DND-41 (cell line): ENCODE measurements at regions not wholly inside any gene's neighbourhood (a gene's known extent, or its start where the extent isn't known, plus 50 kb on each side); places are given as distances from the start of the nearest gene placed in this dataset.

Source experiments
- ATAC-seq: fragments of 200-7000 bp; cut with Tn5 transposase; 3 replicates; pipeline ENCODE4 v1.9.1; 2021; ENCODE audit warnings: low read depth; ENCODE audit not compliant: insufficient read depth
- DNase-seq: peaks from one replicate; pipeline ENCODE4 v3.0.0-alpha.2; 2020
- H2AFZ ChIP-seq: 2 replicates; pipeline ENCODE4 v1.6.0; 2012; ENCODE audit warnings: low read depth, low read length
- H3K27ac ChIP-seq: 2 replicates; pipeline ENCODE4 v1.5.1; 2012; ENCODE audit warnings: low read length, inconsistent platforms
- H3K27me3 ChIP-seq: fragments of 200-600 bp; sonication (generic); 2 replicates; pipeline ENCODE4 v1.6.0; 2012; ENCODE audit warnings: low read length, mild to moderate bottlenecking, inconsistent platforms; ENCODE audit not compliant: insufficient read depth, poor library complexity
- H3K36me3 ChIP-seq: 2 replicates; pipeline ENCODE4 v1.5.1; 2012; ENCODE audit warnings: low read length, inconsistent platforms; ENCODE audit not compliant: insufficient read depth
- H3K4me1 ChIP-seq: 2 replicates; pipeline ENCODE4 v1.5.1; 2012; ENCODE audit warnings: mild to moderate bottlenecking, low read length; ENCODE audit not compliant: insufficient read depth
- H3K4me2 ChIP-seq: 2 replicates; pipeline ENCODE4 v1.6.0; 2012; ENCODE audit warnings: mild to moderate bottlenecking, moderate library complexity, low read length, inconsistent platforms; ENCODE audit not compliant: insufficient read depth
- H3K4me3 ChIP-seq, 2 experiments: fragments of 200-600 bp in 1 of 2; shearing (Covaris generic) in 1 of 2; 2 replicates each; pipeline ENCODE4 v1.5.1; 2012 to 2016; ENCODE audit warnings: inconsistent platforms in 2 of 2, low read length in 2 of 2, mild to moderate bottlenecking in 2 of 2, low read depth in 1 of 2, moderate library complexity in 1 of 2
- H3K79me2 ChIP-seq: 2 replicates; pipeline ENCODE4 v1.6.0; 2012; ENCODE audit warnings: low read length, inconsistent platforms; ENCODE audit not compliant: insufficient read depth
- H3K9ac ChIP-seq: 2 replicates; pipeline ENCODE4 v1.6.0; 2012; ENCODE audit warnings: low read depth, mild to moderate bottlenecking, inconsistent platforms, low read length, moderate library complexity
- H3K9me3 ChIP-seq: 2 replicates; pipeline ENCODE4 v1.5.1; 2012; ENCODE audit warnings: low read length, moderate library complexity, mild to moderate bottlenecking, inconsistent platforms; ENCODE audit not compliant: insufficient read depth, severe bottlenecking
- H4K20me1 ChIP-seq: 2 replicates; pipeline ENCODE4 v1.6.0; 2012; ENCODE audit warnings: low read length; ENCODE audit not compliant: insufficient read depth
- EZH2 ChIP-seq: IDR thresholded peaks from 3 replicates; pipeline ENCODE4 v1.6.1; 2012; ENCODE audit warnings: borderline replicate concordance, low read depth, mild to moderate bottlenecking, moderate library complexity, low read length, inconsistent platforms; ENCODE audit not compliant: severe bottlenecking
- TF ChIP-seq, protein P1 (sequence below): IDR thresholded peaks from 2 replicates; pipeline ENCODE4 v1.5.1; 2012; ENCODE audit warnings: borderline replicate concordance, low read length, moderate library complexity, mild to moderate bottlenecking; ENCODE audit not compliant: poor library complexity, severe bottlenecking; ENCODE audit errors: extremely low read depth

DNA sequence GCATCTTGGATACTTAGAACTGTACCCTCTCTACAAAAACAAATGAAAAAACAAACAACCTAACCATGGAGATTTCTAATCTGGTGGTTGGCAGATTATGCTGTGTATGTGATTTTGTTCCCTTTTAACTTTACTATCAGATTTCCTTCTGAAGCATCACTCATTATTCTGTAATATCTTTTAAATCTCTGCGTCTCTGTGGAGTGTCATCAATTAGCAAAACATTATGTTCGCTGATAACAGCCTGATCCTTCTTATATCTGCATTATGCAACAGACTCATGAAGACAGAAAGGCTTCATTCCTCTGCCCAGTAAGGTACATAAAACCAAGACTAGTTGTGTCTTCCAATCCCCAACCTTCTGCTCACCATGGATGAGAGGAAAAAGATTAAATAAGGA lies 110.3 kb upstream of the PDE5A start:
- H4K20me1 ChIP-seq, result no peaks in the 10 kb centered on the region
- H3K36me3 ChIP-seq, result no peaks in the 10 kb centered on the region
- TF ChIP-seq, protein P1, sequence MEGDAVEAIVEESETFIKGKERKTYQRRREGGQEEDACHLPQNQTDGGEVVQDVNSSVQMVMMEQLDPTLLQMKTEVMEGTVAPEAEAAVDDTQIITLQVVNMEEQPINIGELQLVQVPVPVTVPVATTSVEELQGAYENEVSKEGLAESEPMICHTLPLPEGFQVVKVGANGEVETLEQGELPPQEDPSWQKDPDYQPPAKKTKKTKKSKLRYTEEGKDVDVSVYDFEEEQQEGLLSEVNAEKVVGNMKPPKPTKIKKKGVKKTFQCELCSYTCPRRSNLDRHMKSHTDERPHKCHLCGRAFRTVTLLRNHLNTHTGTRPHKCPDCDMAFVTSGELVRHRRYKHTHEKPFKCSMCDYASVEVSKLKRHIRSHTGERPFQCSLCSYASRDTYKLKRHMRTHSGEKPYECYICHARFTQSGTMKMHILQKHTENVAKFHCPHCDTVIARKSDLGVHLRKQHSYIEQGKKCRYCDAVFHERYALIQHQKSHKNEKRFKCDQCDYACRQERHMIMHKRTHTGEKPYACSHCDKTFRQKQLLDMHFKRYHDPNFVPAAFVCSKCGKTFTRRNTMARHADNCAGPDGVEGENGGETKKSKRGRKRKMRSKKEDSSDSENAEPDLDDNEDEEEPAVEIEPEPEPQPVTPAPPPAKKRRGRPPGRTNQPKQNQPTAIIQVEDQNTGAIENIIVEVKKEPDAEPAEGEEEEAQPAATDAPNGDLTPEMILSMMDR, result no peak
- no peak for TF ChIP-seq EZH2
- no peaks in the 10 kb centered on the region for H3K79me2 ChIP-seq
- H3K4me2 ChIP-seq, result no peak overlapping the region
- no peaks in the 10 kb centered on the region for H3K4me1 ChIP-seq
- H3K9ac ChIP-seq, result no peak overlapping the region
- DNase-seq (no peak), ATAC-seq (no peak)
- H3K27ac ChIP-seq, result no peak overlapping the region
- no peaks in the 10 kb centered on the region for H3K27me3 ChIP-seq
- no peaks in the 10 kb centered on the region for H3K9me3 ChIP-seq
- no peak overlapping the region for H3K4me3 ChIP-seq
- no peak overlapping the region for H2AFZ ChIP-seq

DNA sequence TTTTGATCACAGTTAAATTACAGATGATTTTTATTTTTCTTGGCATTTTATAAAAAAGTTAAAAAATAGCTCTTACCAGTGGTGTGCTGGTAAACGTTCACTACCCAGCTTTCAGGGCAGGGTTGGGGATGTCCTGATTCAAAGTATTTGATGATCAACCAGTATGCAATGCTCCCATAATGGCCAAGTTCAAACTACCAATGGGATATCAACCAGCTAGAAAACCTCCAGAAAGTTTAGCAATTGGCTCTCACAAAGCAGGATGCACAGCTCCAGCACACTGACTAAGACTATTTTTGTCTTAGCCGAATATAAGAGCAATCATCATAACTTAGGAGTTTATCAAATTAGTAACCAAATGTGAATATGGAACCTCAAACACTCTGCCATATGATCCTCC lies 108.0 kb upstream of the PDE5A start:
- Histone ChIP-seq H3K36me3 (no peaks in the 10 kb centered on the region), H3K4me3 (no peak overlapping the region), H3K9me3 (no peaks in the 10 kb centered on the region), H3K27ac (no peak overlapping the region), H4K20me1 (no peaks in the 10 kb centered on the region), H3K27me3 (no peaks in the 10 kb centered on the region), H3K4me1 (no peaks in the 10 kb centered on the region), H3K79me2 (no peaks in the 10 kb centered on the region), H2AFZ (no peak overlapping the region), H3K4me2 (no peak overlapping the region), H3K9ac (no peak overlapping the region)
- ATAC-seq, result no peak
- DNase-seq, result no peak
- no peak for TF ChIP-seq EZH2
- TF ChIP-seq, protein P1, result no peak

DNA sequence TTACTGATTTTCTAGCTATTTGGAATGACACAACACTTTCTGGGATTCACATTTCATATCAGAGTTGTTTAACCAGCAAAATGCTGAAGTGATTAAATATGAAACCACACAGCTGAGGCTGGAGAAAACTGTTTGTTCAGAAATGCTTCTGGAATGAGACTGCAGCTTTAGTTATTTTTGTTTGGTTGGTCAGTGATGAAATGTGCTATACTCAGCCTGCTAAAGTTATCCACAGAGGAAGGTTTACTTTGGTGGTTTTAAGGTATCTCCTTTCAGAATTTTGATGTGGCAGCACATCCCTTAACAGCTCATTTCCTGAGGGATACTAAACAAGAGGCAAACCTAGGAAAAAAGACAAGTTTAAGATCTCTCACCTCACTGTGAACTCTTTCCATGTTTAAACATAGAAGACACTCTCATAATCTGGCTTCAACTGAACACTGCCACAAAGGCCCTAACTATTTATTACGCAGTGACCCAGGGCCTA lies 106.6 kb upstream of the PDE5A start:
- H3K79me2 ChIP-seq, result no peaks in the 10 kb centered on the region
- TF ChIP-seq EZH2, result no peak
- TF ChIP-seq, protein P1, result no peak
- no peaks in the 10 kb centered on the region for H4K20me1 ChIP-seq
- no peak overlapping the region for H3K27ac ChIP-seq
- no peak overlapping the region for H3K4me2 ChIP-seq
- H3K9me3 ChIP-seq, result no peaks in the 10 kb centered on the region
- no peak overlapping the region for H3K4me3 ChIP-seq
- H3K36me3 ChIP-seq, result no peaks in the 10 kb centered on the region
- H2AFZ ChIP-seq, result no peak overlapping the region
- H3K4me1 ChIP-seq, result no peaks in the 10 kb centered on the region
- DNase-seq, result no peak
- ATAC-seq, result no peak
- H3K9ac ChIP-seq, result no peak overlapping the region
- H3K27me3 ChIP-seq, result no peaks in the 10 kb centered on the region

DNA sequence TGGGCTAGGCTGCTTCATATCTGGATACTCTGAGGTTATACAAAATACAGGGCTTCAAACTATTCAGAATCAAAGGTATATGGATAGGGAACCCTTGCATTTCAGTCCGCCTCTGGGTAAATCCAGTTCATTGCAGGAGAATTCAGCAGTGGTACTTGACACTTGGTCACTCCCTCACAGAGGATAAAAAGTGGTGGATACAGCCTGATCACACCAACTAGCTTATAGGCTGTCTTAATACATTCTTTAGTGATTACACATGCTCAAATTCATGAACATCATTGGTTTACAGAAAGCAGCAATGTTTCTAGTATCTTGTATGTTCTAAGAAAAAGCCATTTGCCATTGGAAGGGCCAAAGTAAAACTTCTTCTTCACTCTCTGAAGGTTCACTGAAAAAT lies 104.8 kb upstream of the PDE5A start:
- Histone ChIP-seq H3K9me3 (no peaks in the 10 kb centered on the region), H3K36me3 (no peaks in the 10 kb centered on the region), H3K79me2 (no peaks in the 10 kb centered on the region), H3K27ac (no peak overlapping the region), H3K4me2 (no peak overlapping the region), H3K27me3 (no peaks in the 10 kb centered on the region), H3K9ac (no peak overlapping the region), H3K4me1 (no peaks in the 10 kb centered on the region), H4K20me1 (no peaks in the 10 kb centered on the region), H2AFZ (no peak overlapping the region), H3K4me3 (no peak overlapping the region)
- TF ChIP-seq EZH2, result no peak
- TF ChIP-seq, protein P1, result no peak
- DNase-seq, result no peak
- ATAC-seq, result no peak
